GM12872 (cell line): ENCODE measurements at regions not wholly inside any gene's neighbourhood (a gene's known extent, or its start where the extent isn't known, plus 50 kb on each side); places are given as distances from the start of the nearest gene placed in this dataset.

Experiments used
- CTCF ChIP-seq: IDR thresholded peaks from 3 replicates; pipeline ENCODE4 v1.5.1; 2011; ENCODE audit warnings: low read depth, mild to moderate bottlenecking, low read length, moderate library complexity; ENCODE audit not compliant: insufficient read depth

DNA sequence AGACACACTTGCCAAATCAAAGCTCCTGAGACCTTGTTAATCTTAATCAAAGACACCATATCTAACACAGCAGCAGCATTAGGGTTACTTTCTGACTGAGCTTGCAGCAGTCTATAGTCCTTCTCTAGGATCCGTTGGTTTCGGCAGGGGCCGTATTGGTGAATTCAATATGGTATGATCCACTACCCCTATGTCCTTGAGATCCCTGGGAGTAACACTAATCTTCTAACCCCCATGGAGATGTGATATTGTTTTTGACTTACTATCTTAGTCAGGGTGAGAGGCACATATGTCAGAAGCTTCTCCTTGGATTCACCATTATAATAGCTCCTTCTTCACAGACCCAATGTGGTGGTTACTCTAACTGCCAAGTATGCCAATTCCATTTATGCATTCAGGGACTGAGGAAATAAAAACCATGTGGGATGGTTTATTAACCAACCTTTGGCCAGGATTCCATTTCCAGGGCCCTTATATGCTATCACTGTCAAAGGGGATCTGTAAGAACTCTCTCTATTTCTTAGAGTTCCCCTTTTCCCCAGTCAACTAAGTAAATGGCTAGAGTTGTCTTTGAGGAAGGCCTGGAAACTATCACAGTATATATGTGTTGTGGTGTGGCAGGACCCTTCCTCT, 673.6 kb upstream of the USP24 start:
- TF ChIP-seq CTCF: no peak

DNA sequence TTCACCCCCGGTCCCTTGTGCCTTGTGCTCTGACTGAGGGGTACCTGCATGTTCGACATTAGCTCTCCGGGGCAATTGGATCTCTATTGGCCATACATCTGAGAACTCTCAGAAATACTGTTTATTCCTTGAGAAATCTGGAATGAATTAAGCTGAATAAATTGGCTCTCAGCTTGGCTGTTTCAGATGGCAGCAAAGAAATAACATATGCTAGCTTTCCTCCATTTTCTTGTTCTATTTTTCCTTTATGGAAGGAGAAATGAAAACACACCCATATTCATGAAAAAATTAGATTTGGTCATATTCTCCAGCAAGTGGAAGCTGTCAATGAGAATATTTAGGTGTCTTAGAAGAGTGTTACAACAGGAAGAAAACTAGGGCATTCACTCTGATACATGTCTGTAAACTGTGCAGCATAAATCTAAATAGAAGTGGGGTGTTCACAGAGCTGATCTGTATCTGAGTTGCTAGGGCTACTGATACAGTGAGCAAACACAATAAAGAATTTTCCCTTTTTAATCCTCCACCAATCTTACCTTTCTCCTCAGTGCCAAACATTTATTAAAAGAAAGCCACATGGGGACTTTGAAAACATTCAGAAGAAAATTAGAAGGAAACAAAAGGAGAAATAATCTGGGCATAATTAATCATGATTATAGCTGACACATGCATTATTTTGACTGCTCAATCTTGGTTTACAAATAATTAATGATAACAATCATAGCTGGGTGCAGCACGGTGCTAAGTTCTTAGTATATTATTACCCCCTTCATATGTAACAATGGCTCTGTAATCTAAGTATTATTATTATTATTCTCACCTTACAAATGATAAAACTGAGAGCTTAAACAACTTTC, 671.9 kb upstream of the USP24 start:
- TF ChIP-seq CTCF: no peak

GRCh38 chr1:55885619-55886018, 670.5 kb upstream of the USP24 start:
- TF ChIP-seq CTCF: no peak

DNA sequence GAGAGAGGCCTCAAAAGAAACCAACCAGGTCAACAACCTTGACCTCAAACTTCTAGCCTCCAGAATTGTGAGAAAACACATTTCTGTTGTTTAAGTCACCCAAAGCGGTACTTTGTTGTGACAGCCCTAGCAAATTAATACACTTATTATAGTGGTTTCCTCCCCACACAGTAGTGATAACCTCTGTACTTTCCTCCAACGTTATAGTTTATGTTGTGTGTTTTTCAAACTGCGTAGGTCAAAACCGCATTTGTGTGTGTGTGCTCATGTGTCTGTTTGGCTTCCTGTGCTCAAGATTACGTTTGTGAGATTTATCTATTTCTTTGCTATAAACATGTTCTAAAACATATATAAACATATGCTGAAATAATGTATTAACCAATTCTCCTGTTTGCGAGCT, 667.8 kb upstream of the USP24 start:
- no peak for TF ChIP-seq CTCF

DNA sequence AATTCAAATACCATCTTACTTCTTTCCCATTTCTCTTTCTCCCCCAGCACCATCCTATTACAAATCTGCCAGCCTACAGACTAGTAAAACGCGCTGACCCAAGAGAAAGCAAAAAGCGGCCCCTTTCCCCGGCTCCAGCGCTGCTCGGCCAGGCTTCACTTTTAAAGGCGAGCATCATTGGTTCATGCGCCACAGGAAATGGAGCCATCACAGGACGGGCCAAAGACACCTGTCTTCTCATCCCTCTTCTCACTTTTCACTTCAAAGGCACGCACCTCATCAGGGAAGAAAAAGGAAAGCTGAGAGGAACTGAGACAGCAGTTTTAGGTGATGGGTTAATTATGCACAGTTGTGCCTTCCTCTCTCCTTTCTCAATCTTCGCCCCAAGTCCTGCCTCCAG, 664.2 kb upstream of the USP24 start:
- TF ChIP-seq CTCF: no peak

DNA sequence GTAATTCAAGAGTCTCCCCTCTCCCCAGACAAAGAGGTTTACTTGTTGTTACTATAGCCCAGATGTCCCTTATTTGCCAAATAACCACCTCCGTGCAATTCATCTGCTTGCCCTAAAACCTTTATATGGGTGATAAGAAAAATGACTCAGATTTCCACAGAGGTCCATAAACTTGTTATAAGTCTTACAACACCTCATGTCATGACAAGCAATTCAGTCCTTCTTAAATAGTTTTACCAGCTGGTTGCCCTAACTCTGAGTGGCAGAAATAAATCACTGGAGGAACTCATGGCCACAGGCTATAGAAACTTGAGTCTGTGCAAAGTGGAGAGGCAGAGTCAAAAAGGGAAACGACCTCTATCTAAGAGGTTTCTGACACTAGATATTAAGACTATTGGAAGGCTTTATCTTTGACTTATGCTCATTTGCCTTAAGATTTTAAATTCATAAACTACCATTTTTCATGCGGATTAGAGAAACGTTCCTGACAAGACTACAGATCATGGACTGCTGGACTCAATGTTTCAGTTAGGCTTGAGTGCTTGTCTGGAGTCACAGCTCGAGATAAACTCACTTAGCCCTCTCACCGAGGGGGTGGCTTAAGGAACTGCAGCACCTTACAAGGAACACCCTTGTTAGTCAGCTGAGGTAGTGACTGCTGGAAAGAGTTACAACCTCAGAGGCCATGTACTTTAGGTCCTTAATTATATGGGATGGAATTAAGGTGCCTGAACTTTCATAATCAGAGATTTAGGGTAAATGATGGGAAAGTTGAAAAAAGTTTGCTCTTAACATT, 662.5 kb upstream of the USP24 start:
- no peak for TF ChIP-seq CTCF
